ENCODE measurements at regions not wholly inside any gene's neighbourhood (a gene's known extent, or its start where the extent isn't known, plus 50 kb on each side); places are given as distances from the start of the nearest gene placed in this dataset.

DNA sequence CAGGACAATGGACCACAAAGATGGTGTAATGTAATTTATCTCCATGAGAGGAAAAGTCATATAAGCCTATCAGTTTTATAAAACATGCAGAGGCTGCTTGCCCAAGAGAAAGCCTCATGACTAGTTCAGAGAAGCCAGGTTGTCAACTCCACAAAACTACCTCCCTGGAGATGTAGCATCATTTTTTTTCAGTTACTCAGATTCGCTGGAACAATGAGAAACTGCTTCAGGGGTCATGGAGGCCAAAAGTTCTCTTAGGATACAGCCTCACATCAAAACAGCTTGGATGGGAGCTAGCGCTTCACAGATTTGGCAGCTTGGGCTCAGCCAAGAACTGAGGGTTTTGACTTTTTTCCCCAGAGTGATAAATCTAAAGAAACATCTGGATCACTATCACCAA lies 263.5 kb downstream of the INSIG2 start:
- TF ChIP-seq POLR2A (IDR thresholded peaks at IDR 0.05) = no peak
- TF ChIP-seq, protein P1, sequence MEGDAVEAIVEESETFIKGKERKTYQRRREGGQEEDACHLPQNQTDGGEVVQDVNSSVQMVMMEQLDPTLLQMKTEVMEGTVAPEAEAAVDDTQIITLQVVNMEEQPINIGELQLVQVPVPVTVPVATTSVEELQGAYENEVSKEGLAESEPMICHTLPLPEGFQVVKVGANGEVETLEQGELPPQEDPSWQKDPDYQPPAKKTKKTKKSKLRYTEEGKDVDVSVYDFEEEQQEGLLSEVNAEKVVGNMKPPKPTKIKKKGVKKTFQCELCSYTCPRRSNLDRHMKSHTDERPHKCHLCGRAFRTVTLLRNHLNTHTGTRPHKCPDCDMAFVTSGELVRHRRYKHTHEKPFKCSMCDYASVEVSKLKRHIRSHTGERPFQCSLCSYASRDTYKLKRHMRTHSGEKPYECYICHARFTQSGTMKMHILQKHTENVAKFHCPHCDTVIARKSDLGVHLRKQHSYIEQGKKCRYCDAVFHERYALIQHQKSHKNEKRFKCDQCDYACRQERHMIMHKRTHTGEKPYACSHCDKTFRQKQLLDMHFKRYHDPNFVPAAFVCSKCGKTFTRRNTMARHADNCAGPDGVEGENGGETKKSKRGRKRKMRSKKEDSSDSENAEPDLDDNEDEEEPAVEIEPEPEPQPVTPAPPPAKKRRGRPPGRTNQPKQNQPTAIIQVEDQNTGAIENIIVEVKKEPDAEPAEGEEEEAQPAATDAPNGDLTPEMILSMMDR (IDR thresholded peaks at IDR 0.05) = no peak
- intact Hi-C loops (cut with DNase I) = no loop called here
- no peaks in the 10 kb centered on the region for H3K4me1 ChIP-seq (replicated peaks in 1 of 2)
- H3K36me3 ChIP-seq (replicated peaks in 1 of 2) = no peaks in the 10 kb centered on the region
- no peak overlapping the region for H3K27ac ChIP-seq
- no peak overlapping the region for H3K4me3 ChIP-seq
- no peaks in the 10 kb centered on the region for H3K9me3 ChIP-seq (replicated peaks in 1 of 3)
- 38 to 50% (median 43%) methylated on average over 2 of the region's 2 CpGs for WGBS, 4 donors
- H3K27me3 ChIP-seq = no peaks in the 10 kb centered on the region
- DNase-seq = no peak

DNA sequence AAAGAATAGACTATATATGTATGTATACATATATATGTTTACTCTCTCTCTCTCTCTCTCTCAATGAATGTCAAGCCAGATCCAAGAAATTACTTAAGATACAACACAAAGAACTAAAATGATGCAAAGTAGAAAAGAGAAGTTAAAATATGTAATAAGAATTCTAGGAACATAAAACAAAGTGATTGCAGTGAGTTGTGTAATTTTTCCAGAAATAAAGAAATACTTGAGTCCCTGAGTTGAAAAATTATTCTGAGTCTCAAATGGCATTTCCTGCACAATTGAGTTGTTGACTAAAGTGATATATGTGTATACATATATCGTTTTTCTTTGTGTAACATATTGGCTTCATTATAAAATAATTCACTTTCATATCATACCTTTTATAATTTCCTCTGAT lies 262.4 kb downstream of the INSIG2 start:
- intact Hi-C loops (cut with DNase I) = no loop called here
- H3K9me3 ChIP-seq (replicated peaks in 1 of 3) = no peaks in the 10 kb centered on the region
- no peaks in the 10 kb centered on the region for H3K36me3 ChIP-seq (replicated peaks in 1 of 2)
- no peak overlapping the region for H3K4me3 ChIP-seq
- no peak for TF ChIP-seq POLR2A (IDR thresholded peaks at IDR 0.05)
- TF ChIP-seq, protein P1 (IDR thresholded peaks at IDR 0.05) = no peak
- H3K27me3 ChIP-seq = no peaks in the 10 kb centered on the region
- no peak for DNase-seq
- H3K27ac ChIP-seq = no peak overlapping the region
- WGBS, 4 donors = 44 to 57% (median 48%) methylated on average over 1 of the region's 1 CpG
- no peaks in the 10 kb centered on the region for H3K4me1 ChIP-seq (replicated peaks in 1 of 2)

DNA sequence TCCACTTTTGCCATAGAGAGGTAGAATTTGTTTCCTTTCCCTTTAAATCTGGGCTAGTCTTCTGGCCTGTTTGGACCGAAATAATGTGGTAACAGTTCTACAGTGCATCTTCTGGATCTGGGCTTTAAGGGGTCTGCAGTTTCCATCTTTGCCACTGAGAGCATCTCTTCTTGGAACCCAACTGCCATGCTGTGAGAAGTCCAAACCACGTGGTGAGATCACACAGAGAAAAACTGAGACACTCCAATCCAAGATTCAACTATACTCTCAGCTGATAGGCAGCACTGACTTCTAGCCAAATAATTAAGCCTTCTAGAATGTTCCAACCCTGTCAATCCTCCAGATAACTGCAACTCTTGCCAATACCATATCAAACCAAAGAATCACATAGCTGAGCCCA lies 261.1 kb downstream of the INSIG2 start:
- WGBS, 4 donors = 60 to 68% (median 65%) methylated on average over 2 of the region's 2 CpGs
- Histone ChIP-seq H3K9me3 (replicated peaks in 1 of 3) (no peaks in the 10 kb centered on the region), H3K27me3 (no peaks in the 10 kb centered on the region), H3K4me1 (replicated peaks in 1 of 2) (no peaks in the 10 kb centered on the region), H3K27ac (no peak overlapping the region), H3K36me3 (replicated peaks in 1 of 2) (no peaks in the 10 kb centered on the region), H3K4me3 (no peak overlapping the region)
- TF ChIP-seq, protein P1 (IDR thresholded peaks at IDR 0.05) = no peak
- no peak for TF ChIP-seq POLR2A (IDR thresholded peaks at IDR 0.05)
- intact Hi-C loops (cut with DNase I) = no loop called here
- DNase-seq = no peak

DNA sequence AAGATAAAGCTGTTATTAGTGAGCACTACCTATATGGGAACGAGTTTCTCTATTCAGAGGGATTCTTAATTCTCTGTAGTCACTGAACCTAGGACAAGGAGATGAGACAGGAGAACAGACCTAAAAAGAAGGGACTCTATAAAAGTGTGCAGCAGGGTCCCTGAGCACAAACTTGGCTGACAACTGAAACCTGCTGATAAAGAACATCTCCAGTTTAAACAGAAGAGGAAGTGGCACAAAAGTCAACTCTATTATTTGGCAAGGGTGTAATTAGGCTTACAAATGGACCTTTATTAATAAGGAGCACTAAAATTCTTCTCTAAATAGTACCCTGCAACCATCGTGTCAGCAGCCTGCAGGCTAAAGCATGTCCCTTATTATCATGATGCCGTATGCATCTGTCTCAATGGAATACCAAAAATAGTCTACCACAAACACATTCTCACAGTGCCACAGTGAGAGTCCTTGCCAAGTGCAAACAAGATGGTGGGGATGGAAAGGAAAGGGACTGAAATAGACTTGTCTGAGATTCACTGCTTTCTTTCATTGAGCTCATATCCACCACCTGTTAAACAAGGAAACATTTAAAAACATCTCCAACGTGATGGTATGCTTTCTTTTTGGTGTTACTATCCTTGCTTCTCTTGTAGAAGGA lies 260.2 kb downstream of the INSIG2 start:
- no peaks in the 10 kb centered on the region for H3K27me3 ChIP-seq
- H3K4me1 ChIP-seq (replicated peaks in 1 of 2) = no peaks in the 10 kb centered on the region
- no peak overlapping the region for H3K27ac ChIP-seq
- no peaks in the 10 kb centered on the region for H3K36me3 ChIP-seq (replicated peaks in 1 of 2)
- no peak for DNase-seq
- WGBS, 4 donors = 48 to 68% (median 64%) methylated on average over 4 of the region's 4 CpGs
- no peak for TF ChIP-seq POLR2A (IDR thresholded peaks at IDR 0.05)
- TF ChIP-seq, protein P1 (IDR thresholded peaks at IDR 0.05) = no peak
- no peaks in the 10 kb centered on the region for H3K9me3 ChIP-seq (replicated peaks in 1 of 3)
- intact Hi-C loops (cut with DNase I) = no loop called here
- no peak overlapping the region for H3K4me3 ChIP-seq

Measured in adrenal gland (tissue), 9 donors.